SK-N-MC (cell line): ENCODE measurements at regions not wholly inside any gene's neighbourhood (a gene's known extent, or its start where the extent isn't known, plus 50 kb on each side); places are given as distances from the start of the nearest gene placed in this dataset.

Experiments
- DNase-seq: peaks from one replicate; pipeline ENCODE4 v3.0.0-alpha.2; 2011; ENCODE audit warnings: low read depth, low spot score
- H3K27ac ChIP-seq: fragments of 200-600 bp; sonication (generic); 2 replicates; pipeline ENCODE4 v1.5.1; 2016; ENCODE audit warnings: mixed run types
- H3K36me3 ChIP-seq: fragments of 200-600 bp; sonication (generic); 2 replicates; pipeline ENCODE4 v1.6.1; 2017; ENCODE audit warnings: antibody characterized with exemption, low read length, mixed read lengths; ENCODE audit not compliant: insufficient read depth
- H3K4me3 ChIP-seq: fragments of 200-600 bp; sonication (generic); 2 replicates; pipeline ENCODE4 v1.5.1; 2016
- H3K9ac ChIP-seq: fragments of 200-600 bp; sonication (generic); 2 replicates; pipeline ENCODE4 v1.8.0; 2017; ENCODE audit warnings: mixed run types, mixed read lengths; ENCODE audit not compliant: insufficient read length
- H3K9me3 ChIP-seq: fragments of 200-600 bp; sonication (generic); 2 replicates; pipeline ENCODE4 v1.6.1; 2017; ENCODE audit warnings: low read depth, mild to moderate bottlenecking, antibody characterized with exemption, low read length, moderate library complexity, mixed read lengths
- EZH2 ChIP-seq: fragments of 200-600 bp; sonication (generic); IDR thresholded peaks from one replicate; pipeline ENCODE4 v1.6.1; 2017; ENCODE audit warnings: antibody characterized with exemption
- FOXP2 ChIP-seq: optimal IDR thresholded peaks from 2 replicates; pipeline ENCODE3; 2011; ENCODE audit warnings: mild to moderate bottlenecking, moderate library complexity; ENCODE audit not compliant: insufficient read depth; ENCODE audit errors: extremely low read length, control extremely low read depth
- POLR2AphosphoS5 ChIP-seq: IDR thresholded peaks from 2 replicates; pipeline ENCODE4 v1.6.1; 2012; ENCODE audit warnings: mild to moderate bottlenecking, low read depth, low read length, borderline replicate concordance

DNA sequence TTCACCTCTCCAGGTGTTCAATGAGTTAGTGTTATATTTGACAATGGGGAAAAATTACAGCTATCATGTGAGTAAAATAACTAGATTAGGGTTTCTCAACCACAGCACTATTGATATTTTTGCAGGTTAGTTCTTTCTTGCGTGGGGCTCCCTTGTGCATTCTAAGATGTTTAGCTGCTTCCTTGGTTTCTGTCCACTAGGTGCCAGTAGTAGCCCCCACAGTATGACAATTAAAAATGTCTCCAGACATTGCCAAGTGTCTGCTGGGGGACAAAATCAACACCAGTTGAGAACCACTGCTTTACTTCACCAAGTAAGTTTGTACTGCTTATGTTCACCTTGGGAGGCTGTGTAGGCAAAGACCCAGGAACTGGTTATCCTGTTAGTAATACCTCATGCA, 618.7 kb downstream of the EDEM1 start:
- Histone ChIP-seq H3K4me3 (no peak overlapping the region), H3K36me3 (no peaks in the 10 kb centered on the region), H3K9me3 (no peaks in the 10 kb centered on the region), H3K27ac (no peak overlapping the region), H3K9ac (no peak overlapping the region)
- TF ChIP-seq POLR2AphosphoS5 (no peak), FOXP2 (no peak), EZH2 (no peak)
- DNase-seq, result no peak

GRCh38 chr3:5809586-5810246, 622.2 kb downstream of the EDEM1 start:
- no peaks in the 10 kb centered on the region for H3K9me3 ChIP-seq
- no peak overlapping the region for H3K4me3 ChIP-seq
- no peak overlapping the region for H3K27ac ChIP-seq
- no peak overlapping the region for H3K9ac ChIP-seq
- no peak for TF ChIP-seq FOXP2
- no peak for TF ChIP-seq EZH2
- TF ChIP-seq POLR2AphosphoS5, result no peak
- H3K36me3 ChIP-seq, result no peaks in the 10 kb centered on the region
- DNase-seq, result no peak

DNA sequence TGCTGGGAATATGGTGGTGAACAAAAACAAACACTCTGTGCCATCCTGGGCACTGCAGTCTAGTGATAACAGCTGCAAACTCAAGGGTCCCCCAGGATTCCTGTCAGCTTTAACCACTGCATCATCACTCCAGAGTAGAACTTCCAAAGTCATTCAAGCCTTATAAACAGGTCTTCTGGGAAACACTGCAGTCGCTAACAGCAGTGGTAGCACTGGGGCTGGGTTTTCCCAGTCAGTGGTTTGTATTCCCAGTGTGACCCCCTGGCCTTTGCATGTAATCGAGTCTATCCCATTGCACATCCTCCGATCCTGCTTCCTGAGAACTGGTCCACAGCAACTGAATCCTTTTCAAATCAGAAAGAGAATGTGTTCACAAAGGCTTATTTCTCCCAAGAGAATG, 623.5 kb downstream of the EDEM1 start:
- Histone ChIP-seq H3K9me3 (no peaks in the 10 kb centered on the region), H3K36me3 (no peaks in the 10 kb centered on the region), H3K9ac (no peak overlapping the region), H3K27ac (no peak overlapping the region), H3K4me3 (no peak overlapping the region)
- DNase-seq, result no peak
- no peak for TF ChIP-seq POLR2AphosphoS5
- no peak for TF ChIP-seq EZH2

GRCh38 chr3:5813521-5813920, 626.0 kb downstream of the EDEM1 start:
- Histone ChIP-seq H3K27ac (no peak overlapping the region), H3K9me3 (no peaks in the 10 kb centered on the region), H3K36me3 (no peaks in the 10 kb centered on the region), H3K4me3 (no peak overlapping the region), H3K9ac (no peak overlapping the region)
- no peak for DNase-seq
- TF ChIP-seq FOXP2, result no peak
- no peak for TF ChIP-seq EZH2
- no peak for TF ChIP-seq POLR2AphosphoS5

DNA sequence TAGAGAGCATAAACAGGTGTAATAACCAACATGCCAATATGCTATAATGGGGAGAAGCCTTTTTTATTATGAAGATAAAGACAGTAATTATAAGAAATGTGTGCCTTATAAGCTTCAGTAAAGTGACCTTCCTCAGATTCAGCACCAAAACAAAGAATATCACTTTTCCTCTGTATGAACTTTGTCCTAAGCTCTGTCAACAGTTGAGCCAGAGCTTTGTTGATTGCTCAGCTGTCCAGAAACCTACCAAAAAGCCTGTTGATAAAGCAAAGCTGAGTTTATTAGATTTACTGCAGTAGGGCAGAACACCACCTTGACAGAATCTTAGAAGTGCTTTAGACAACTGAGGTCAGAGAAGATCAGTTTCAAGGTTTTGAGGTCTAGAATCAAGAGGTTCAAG, 635.3 kb downstream of the EDEM1 start:
- no peak overlapping the region for H3K27ac ChIP-seq
- H3K36me3 ChIP-seq, result no peaks in the 10 kb centered on the region
- DNase-seq, result no peak
- no peak for TF ChIP-seq FOXP2
- no peak for TF ChIP-seq EZH2
- TF ChIP-seq POLR2AphosphoS5, result no peak
- no peak overlapping the region for H3K9ac ChIP-seq
- no peak overlapping the region for H3K4me3 ChIP-seq
- H3K9me3 ChIP-seq, result no peaks in the 10 kb centered on the region

DNA sequence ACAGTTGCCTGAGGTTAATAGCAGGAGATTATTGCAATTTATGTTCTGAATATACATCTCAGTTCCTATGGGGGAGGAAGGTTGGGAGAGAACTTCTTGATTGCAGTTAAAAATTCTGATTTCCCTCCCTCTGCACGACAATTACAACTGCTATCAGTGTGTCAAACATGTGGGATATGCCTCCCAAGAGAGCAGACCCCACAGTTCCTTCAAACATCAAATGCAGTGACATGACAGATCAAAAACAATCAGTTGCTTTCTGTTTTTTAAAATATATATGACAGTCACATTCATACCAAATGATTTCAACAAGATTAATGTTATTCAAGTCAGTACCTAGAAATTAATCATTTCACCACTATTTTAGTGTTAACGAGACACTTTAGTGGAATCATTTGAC, 639.0 kb downstream of the EDEM1 start:
- Histone ChIP-seq H3K27ac (no peak overlapping the region), H3K9me3 (no peaks in the 10 kb centered on the region)
- no peak for TF ChIP-seq POLR2AphosphoS5

GRCh38 chr3:5828251-5828650, 640.7 kb downstream of the EDEM1 start:
- no peak overlapping the region for H3K27ac ChIP-seq
- no peak for DNase-seq
- H3K36me3 ChIP-seq, result no peaks in the 10 kb centered on the region
- no peak overlapping the region for H3K4me3 ChIP-seq
- H3K9ac ChIP-seq, result no peak overlapping the region
- H3K9me3 ChIP-seq, result no peaks in the 10 kb centered on the region
- TF ChIP-seq EZH2 (no peak), FOXP2 (no peak), POLR2AphosphoS5 (no peak)

More for the DNA sequence above, 639.0 kb downstream of the EDEM1 start:
- Histone ChIP-seq H3K4me3 (no peak overlapping the region), H3K36me3 (no peaks in the 10 kb centered on the region), H3K9ac (no peak overlapping the region)
- no peak for DNase-seq

DNA sequence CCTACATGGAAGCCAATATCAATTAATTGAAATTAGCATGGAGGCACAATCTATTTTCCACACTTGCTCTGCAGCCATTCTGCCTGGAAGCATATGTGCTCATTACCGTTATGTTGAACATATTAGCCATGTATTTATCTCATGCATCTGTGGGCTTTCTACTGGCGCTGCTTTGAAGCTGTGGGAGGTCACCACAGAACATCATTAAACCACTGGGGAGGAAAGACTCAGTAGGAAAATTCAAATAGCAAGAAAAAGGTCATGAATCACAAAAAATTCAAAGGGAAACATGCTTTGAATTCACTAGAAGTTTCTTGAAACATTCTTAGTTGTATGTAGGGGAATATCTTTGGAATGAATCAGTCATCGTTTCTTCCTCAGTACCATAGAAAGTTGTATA, 652.5 kb downstream of the EDEM1 start:
- Histone ChIP-seq H3K4me3 (no peak overlapping the region), H3K36me3 (no peaks in the 10 kb centered on the region), H3K27ac (0 out of 2 replicates have a peak overlapping the region, but pooled peaks have one; percentile 36), H3K9ac (no peak overlapping the region), H3K9me3 (no peaks in the 10 kb centered on the region)
- TF ChIP-seq EZH2, result no peak
- TF ChIP-seq POLR2AphosphoS5, result peak; percentile 37; the same call in 1 of the 2 replicates
- peak; percentile 72 for DNase-seq

DNA sequence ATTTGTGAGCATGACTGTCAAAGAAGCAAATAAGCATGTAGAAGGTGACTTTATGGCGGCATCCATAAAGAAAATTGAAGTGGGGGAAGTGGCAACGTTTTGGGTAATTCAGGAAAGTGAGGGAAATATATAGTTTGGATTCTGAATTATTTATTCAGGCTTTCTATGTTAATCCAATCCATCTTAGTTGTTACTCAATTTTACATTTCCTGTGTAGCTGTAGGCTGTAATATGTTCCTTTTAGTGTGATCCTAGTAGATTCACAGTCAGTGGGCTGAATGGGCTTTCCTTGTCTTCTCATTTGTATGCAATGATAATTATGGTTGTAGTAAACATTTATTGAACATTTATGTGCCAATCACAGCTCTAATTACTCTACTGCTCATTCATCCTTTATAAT, 654.1 kb downstream of the EDEM1 start:
- peak; percentile 65; the same call in 1 of the 2 replicates for TF ChIP-seq POLR2AphosphoS5
- no peak for TF ChIP-seq EZH2
- TF ChIP-seq FOXP2, result no peak
- H3K9me3 ChIP-seq, result no peaks in the 10 kb centered on the region
- H3K9ac ChIP-seq, result no peak overlapping the region
- H3K27ac ChIP-seq, result no peak overlapping the region
- H3K4me3 ChIP-seq, result peak overlapping the region; percentile 42; the same call in 1 of the 2 replicates
- peak; percentile 79 for DNase-seq
- H3K36me3 ChIP-seq, result no peaks in the 10 kb centered on the region
